HUES48 (cell line): ENCODE measurements at regions not wholly inside any gene's neighbourhood (a gene's known extent, or its start where the extent isn't known, plus 50 kb on each side); places are given as distances from the start of the nearest gene placed in this dataset.

ENCODE experiments used
- H3K27ac ChIP-seq: one replicate; pipeline ENCODE4 v1.7.0; 2013; ENCODE audit warnings: low read depth, low read length, inconsistent platforms
- H3K27me3 ChIP-seq: 2 replicates; pipeline ENCODE4 v1.6.1; 2013; ENCODE audit warnings: mild to moderate bottlenecking, low read length; ENCODE audit not compliant: control insufficient read depth, insufficient read depth
- H3K36me3 ChIP-seq: 2 replicates; pipeline ENCODE4 v1.6.1; 2013; ENCODE audit warnings: low read length; ENCODE audit not compliant: control insufficient read depth, insufficient read depth
- H3K4me1 ChIP-seq: 2 replicates; pipeline ENCODE4 v1.6.1; 2013; ENCODE audit warnings: mild to moderate bottlenecking, low read length; ENCODE audit not compliant: control insufficient read depth, insufficient read depth
- H3K4me3 ChIP-seq: 2 replicates; pipeline ENCODE4 v1.5.1; 2013; ENCODE audit warnings: mild to moderate bottlenecking, low read depth, low read length
- H3K9ac ChIP-seq: 2 replicates; pipeline ENCODE4 v1.6.1; 2013; ENCODE audit warnings: mild to moderate bottlenecking, low read depth, low read length, moderate library complexity
- H3K9me3 ChIP-seq: 2 replicates; pipeline ENCODE4 v1.6.1; 2013; ENCODE audit warnings: low read length; ENCODE audit not compliant: control insufficient read depth, insufficient read depth

DNA sequence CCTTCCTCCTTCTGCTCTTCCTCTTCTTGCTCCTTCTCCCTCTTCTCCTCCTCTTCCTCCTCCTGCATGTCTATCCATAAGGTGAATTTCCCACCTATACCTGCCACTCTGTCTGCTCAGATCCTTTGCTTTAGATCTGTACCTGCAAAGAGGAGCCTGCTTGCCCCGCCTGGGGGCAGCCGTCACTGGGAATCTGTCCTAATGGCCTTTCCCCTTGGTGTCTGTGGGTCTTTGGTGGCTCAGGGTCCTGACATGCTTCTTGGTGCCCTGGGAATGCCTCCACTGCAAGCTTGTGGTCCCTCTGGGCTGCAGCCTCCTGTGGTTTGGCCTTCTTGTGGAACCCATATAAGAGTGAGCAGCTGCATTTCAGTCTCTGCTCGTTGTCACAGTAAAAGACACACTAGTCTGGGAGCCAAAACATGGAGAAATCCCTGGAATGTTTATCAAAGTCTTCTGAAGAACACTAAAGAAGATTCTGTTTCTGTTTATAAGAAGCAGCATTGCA lies 79.5 kb upstream of the CSF3R start:
- no peak overlapping the region for H3K27ac ChIP-seq
- H3K9me3 ChIP-seq, result no peaks in the 10 kb centered on the region
- no peaks in the 10 kb centered on the region for H3K27me3 ChIP-seq
- H3K4me1 ChIP-seq, result no peaks in the 10 kb centered on the region
- H3K9ac ChIP-seq, result no peak overlapping the region
- H3K36me3 ChIP-seq, result no peaks in the 10 kb centered on the region
- H3K4me3 ChIP-seq, result no peak overlapping the region

DNA sequence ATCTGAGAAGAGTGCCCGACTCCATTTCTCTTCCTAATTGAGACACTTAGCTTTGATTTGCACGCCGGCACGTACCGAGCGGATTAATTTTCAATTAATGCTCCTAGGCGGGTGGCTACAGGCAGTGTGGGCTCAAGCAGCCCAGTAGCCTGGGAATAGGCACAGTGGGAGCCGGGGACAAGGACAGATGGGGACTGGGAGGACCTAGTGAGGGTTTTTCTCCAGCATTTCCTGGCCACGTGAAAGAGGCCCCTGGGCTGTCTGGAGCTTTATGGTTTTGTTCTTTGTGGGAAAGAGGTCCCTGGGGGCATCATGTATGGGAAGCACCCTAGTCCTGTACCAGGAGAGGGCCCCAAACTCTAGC lies 78.6 kb upstream of the CSF3R start:
- no peaks in the 10 kb centered on the region for H3K27me3 ChIP-seq

GRCh38 chr1:36560621-36561360 lies 78.1 kb upstream of the CSF3R start:
- Histone ChIP-seq H3K36me3 (no peaks in the 10 kb centered on the region), H3K9me3 (no peaks in the 10 kb centered on the region), H3K4me3 (no peak overlapping the region), H3K4me1 (no peaks in the 10 kb centered on the region), H3K9ac (no peak overlapping the region), H3K27me3 (no peaks in the 10 kb centered on the region), H3K27ac (no peak overlapping the region)

More for the DNA sequence above, 78.6 kb upstream of the CSF3R start:
- Histone ChIP-seq H3K36me3 (no peaks in the 10 kb centered on the region), H3K4me1 (no peaks in the 10 kb centered on the region), H3K4me3 (no peak overlapping the region), H3K9me3 (no peaks in the 10 kb centered on the region), H3K9ac (no peak overlapping the region), H3K27ac (no peak overlapping the region)

GRCh38 chr1:36560177-36560576 lies 77.5 kb upstream of the CSF3R start:
- Histone ChIP-seq H3K27me3 (no peaks in the 10 kb centered on the region), H3K27ac (no peak overlapping the region), H3K9ac (no peak overlapping the region), H3K4me3 (no peak overlapping the region), H3K36me3 (no peaks in the 10 kb centered on the region), H3K9me3 (no peaks in the 10 kb centered on the region), H3K4me1 (no peaks in the 10 kb centered on the region)

DNA sequence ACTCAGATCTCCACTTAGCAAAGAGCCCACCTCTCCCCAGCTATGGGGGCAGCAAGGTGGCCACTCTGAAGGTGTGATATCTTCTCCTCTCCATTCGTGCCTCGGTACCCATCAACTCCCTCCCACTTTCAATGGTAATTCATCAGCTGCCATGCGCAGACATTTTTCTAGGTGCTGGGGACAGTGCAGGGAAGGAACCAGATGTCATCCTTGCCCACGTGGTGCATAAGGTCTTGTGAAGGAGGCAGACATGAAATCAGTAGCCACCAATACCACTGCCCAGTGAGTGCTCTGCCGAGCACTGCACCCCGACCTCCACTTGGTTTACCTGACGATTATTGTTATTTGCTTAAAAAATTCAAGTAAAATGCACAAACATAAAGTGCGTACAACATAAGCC lies 76.3 kb upstream of the CSF3R start:
- H3K27ac ChIP-seq, result no peak overlapping the region
- H3K27me3 ChIP-seq, result no peaks in the 10 kb centered on the region
- no peak overlapping the region for H3K9ac ChIP-seq
- no peaks in the 10 kb centered on the region for H3K4me1 ChIP-seq
- H3K4me3 ChIP-seq, result no peak overlapping the region
- H3K36me3 ChIP-seq, result no peaks in the 10 kb centered on the region
- no peaks in the 10 kb centered on the region for H3K9me3 ChIP-seq

- no peaks in the 10 kb centered on the region for H3K9me3 ChIP-seq
- no peaks in the 10 kb centered on the region for H3K36me3 ChIP-seq
- H3K27me3 ChIP-seq, result peaks cover 11% of the 10 kb centered on the region
- H3K9ac ChIP-seq, result no peak overlapping the region
- H3K27ac ChIP-seq, result no peak overlapping the region
- no peaks in the 10 kb centered on the region for H3K4me1 ChIP-seq
- H3K4me3 ChIP-seq, result no peak overlapping the region
These were observed 74.6 kb upstream of the CSF3R start for GRCh38 chr1:36557041-36558000.

DNA sequence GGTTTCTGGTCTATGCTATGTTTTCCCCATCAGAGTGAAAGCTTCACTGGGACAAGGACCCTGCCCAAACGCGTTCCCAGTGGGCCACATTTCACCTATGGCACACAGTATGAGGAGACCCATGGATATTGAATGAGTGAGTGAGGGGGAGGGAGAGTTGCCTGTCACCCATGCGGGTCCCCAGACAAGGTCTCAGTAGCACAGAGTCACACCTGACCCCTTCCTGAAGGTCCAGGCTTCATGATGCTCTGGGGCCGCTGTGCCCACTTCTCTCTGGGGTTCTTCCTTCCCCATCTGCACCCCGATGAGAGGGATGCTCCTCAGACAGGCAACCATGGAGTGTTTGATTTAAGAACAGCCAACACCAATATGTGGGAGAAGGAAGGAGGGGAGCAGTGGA lies 72.3 kb upstream of the CSF3R start:
- H3K9me3 ChIP-seq, result no peaks in the 10 kb centered on the region
- no peak overlapping the region for H3K4me3 ChIP-seq
- H3K4me1 ChIP-seq, result no peaks in the 10 kb centered on the region
- no peaks in the 10 kb centered on the region for H3K36me3 ChIP-seq
- peaks cover 14% of the 10 kb centered on the region for H3K27me3 ChIP-seq
- H3K9ac ChIP-seq, result no peak overlapping the region
- H3K27ac ChIP-seq, result no peak overlapping the region

DNA sequence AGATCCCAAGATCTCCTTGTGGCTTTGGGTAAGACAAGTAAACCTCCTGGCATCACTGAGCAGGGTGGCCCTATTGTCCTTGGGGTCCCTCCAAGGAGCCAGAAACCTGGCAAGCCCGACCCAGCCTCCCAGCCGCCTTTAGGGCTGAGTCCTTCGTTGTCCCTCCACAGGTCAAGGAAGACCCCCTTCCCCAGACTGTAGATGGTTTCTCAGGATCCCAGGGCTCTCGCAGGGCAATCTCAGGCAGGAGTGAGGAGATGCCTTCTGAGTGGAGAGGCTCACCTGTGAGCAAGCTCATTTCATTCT lies 71.6 kb upstream of the CSF3R start:
- no peak overlapping the region for H3K9ac ChIP-seq
- no peak overlapping the region for H3K4me3 ChIP-seq
- peaks cover 14% of the 10 kb centered on the region for H3K27me3 ChIP-seq
- H3K27ac ChIP-seq, result no peak overlapping the region
- H3K4me1 ChIP-seq, result no peaks in the 10 kb centered on the region
- H3K9me3 ChIP-seq, result no peaks in the 10 kb centered on the region
- no peaks in the 10 kb centered on the region for H3K36me3 ChIP-seq

- no peaks in the 10 kb centered on the region for H3K9me3 ChIP-seq
- no peaks in the 10 kb centered on the region for H3K36me3 ChIP-seq
- no peak overlapping the region for H3K4me3 ChIP-seq
- H3K27ac ChIP-seq, result no peak overlapping the region
- peaks cover 14% of the 10 kb centered on the region for H3K27me3 ChIP-seq
- H3K9ac ChIP-seq, result no peak overlapping the region
- no peaks in the 10 kb centered on the region for H3K4me1 ChIP-seq
These were observed 71.0 kb upstream of the CSF3R start for GRCh38 chr1:36553591-36554322.

DNA sequence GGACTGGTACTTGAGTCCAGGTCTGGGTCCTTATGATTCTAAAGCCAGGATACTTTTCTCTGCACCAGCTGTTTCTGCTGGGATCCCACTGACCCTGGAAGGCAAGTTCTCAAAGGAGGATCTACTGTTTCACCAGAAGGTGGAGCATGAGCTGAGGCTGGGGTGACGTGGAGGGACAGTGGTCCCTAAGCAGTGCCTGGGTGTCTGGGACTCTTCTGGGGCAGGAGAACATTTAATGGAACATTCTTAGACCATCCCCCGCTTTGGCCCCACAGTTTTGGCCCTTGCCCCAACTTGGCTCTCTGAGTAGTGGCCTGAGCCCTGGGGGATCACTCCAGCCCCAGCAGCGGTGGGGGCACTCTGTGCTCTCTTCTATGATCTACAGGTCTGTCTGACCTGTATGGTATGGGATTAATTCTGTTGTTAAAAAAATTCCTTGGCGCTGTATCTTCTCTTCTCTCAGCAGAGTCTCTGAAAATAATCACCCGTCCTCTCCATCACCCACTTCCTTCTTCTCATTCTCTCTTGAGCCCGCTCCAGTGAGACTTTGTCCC lies 60.3 kb upstream of the CSF3R start:
- no peaks in the 10 kb centered on the region for H3K27me3 ChIP-seq
- no peak overlapping the region for H3K27ac ChIP-seq
- H3K9me3 ChIP-seq, result no peaks in the 10 kb centered on the region
- H3K4me1 ChIP-seq, result no peaks in the 10 kb centered on the region
- no peaks in the 10 kb centered on the region for H3K36me3 ChIP-seq
- no peak overlapping the region for H3K4me3 ChIP-seq
- H3K9ac ChIP-seq, result no peak overlapping the region
